Liver (tissue), 8 donors: ENCODE measurements at regions not wholly inside any gene's neighbourhood (a gene's known extent, or its start where the extent isn't known, plus 50 kb on each side); places are given as distances from the start of the nearest gene placed in this dataset.

Experiments used
- DNase-seq: peaks from one replicate; pipeline ENCODE4 v3.0.0-alpha.2; 2017; ENCODE audit warnings: low spot score
- H3K27ac ChIP-seq, 2 donors: one replicate each; pipeline ENCODE4 v1.7.0; 2013; ENCODE audit warnings: inconsistent platforms in 2 of 2, low read length in 2 of 2, control low read depth in 1 of 2, low read depth in 1 of 2, mild to moderate bottlenecking in 1 of 2
- H3K27me3 ChIP-seq, 4 donors: one replicate each; pipeline versions ENCODE4 v1.6.1 to v1.7.0; 2013; ENCODE audit warnings: low read length in 3 of 4, inconsistent platforms in 1 of 4, mild to moderate bottlenecking in 1 of 4, moderate library complexity in 1 of 4; ENCODE audit not compliant: control insufficient read depth in 4 of 4, insufficient read depth in 4 of 4
- H3K36me3 ChIP-seq, 4 donors: one replicate each; pipeline versions ENCODE4 v1.6.1 to v1.7.0; 2013; ENCODE audit warnings: low read length in 3 of 4, mild to moderate bottlenecking in 3 of 4, low read depth in 1 of 4, moderate library complexity in 1 of 4; ENCODE audit not compliant: control insufficient read depth in 4 of 4, insufficient read depth in 3 of 4
- H3K4me1 ChIP-seq, 4 donors: one replicate each; pipeline versions ENCODE4 v1.6.1 to v1.7.0; 2013; ENCODE audit warnings: low read length in 3 of 4, mild to moderate bottlenecking in 3 of 4, moderate library complexity in 1 of 4; ENCODE audit not compliant: control insufficient read depth in 4 of 4, insufficient read depth in 4 of 4
- H3K4me3 ChIP-seq, 3 donors: one replicate each; pipeline versions ENCODE4 v1.6.1 to v1.7.0; 2013; ENCODE audit warnings: low read length in 3 of 3, control low read depth in 1 of 3, low read depth in 1 of 3, mild to moderate bottlenecking in 1 of 3
- H3K9ac ChIP-seq, 2 donors: one replicate each; pipeline ENCODE4 v1.7.0; 2013; ENCODE audit warnings: low read length in 2 of 2, mild to moderate bottlenecking in 2 of 2, moderate library complexity in 2 of 2, control low read depth in 1 of 2, low read depth in 1 of 2
- H3K9me3 ChIP-seq, 4 donors: one replicate each; pipeline versions ENCODE4 v1.6.1 to v1.7.0; 2013; ENCODE audit warnings: low read length in 3 of 4; ENCODE audit not compliant: control insufficient read depth in 4 of 4
- CTCF ChIP-seq: fragments of 150-350 bp; IDR thresholded peaks from 2 replicates; pipeline ENCODE4 v1.5.1; 2017; ENCODE audit warnings: improper control_type of control experiment, low read depth, low read length; ENCODE audit not compliant: missing input control
- EGR1 ChIP-seq, 2 donors: IDR thresholded peaks; 2 replicates each; pipeline ENCODE4 v1.6.1; 2016 to 2018; ENCODE audit warnings: antibody characterized with exemption in 2 of 2, low read depth in 2 of 2
- FOXA1 ChIP-seq: IDR thresholded peaks from 2 replicates; pipeline ENCODE4 v1.6.1; 2016; ENCODE audit warnings: antibody characterized with exemption
- FOXA2 ChIP-seq: IDR thresholded peaks from 2 replicates; pipeline ENCODE4 v1.6.1; 2016; ENCODE audit warnings: antibody characterized with exemption
- GABPA ChIP-seq, 2 donors: IDR thresholded peaks in 1 of 2; conservative IDR thresholded peaks in 1 of 2; 2 replicates each; pipeline ENCODE4 v1.6.1; 2016; ENCODE audit warnings: antibody characterized with exemption in 2 of 2, mild to moderate bottlenecking in 1 of 2, moderate library complexity in 1 of 2
- HNF4G ChIP-seq: IDR thresholded peaks from 2 replicates; pipeline ENCODE4 v1.6.1; 2016; ENCODE audit warnings: antibody characterized with exemption
- JUND ChIP-seq, 2 donors: IDR thresholded peaks; 2 replicates each; pipeline ENCODE4 v1.6.1; 2016; ENCODE audit warnings: antibody characterized with exemption in 2 of 2
- NR2F2 ChIP-seq: IDR thresholded peaks from 2 replicates; pipeline ENCODE4 v1.6.1; 2016; ENCODE audit warnings: antibody characterized with exemption
- RAD21 ChIP-seq, 2 donors: IDR thresholded peaks; 2 replicates each; pipeline ENCODE4 v1.6.1; 2016; ENCODE audit warnings: antibody characterized with exemption in 2 of 2, mild to moderate bottlenecking in 2 of 2
- REST ChIP-seq: IDR thresholded peaks from 2 replicates; pipeline ENCODE4 v1.6.1; 2016; ENCODE audit warnings: antibody characterized with exemption, mild to moderate bottlenecking
- RXRA ChIP-seq, 2 donors: IDR thresholded peaks; 2 replicates each; pipeline ENCODE4 v1.6.1; 2017 to 2018; ENCODE audit warnings: antibody characterized with exemption in 2 of 2, mild to moderate bottlenecking in 1 of 2
- SP1 ChIP-seq: IDR thresholded peaks from 2 replicates; pipeline ENCODE4 v1.6.1; 2018; ENCODE audit warnings: antibody characterized with exemption, mild to moderate bottlenecking
- TAF1 ChIP-seq: conservative IDR thresholded peaks from 2 replicates; pipeline ENCODE4 v1.6.1; 2016; ENCODE audit warnings: antibody characterized with exemption, mild to moderate bottlenecking
- YY1 ChIP-seq: IDR thresholded peaks from 2 replicates; pipeline ENCODE4 v1.6.1; 2016; ENCODE audit warnings: antibody characterized with exemption, mild to moderate bottlenecking
- ZBTB33 ChIP-seq: IDR thresholded peaks from 2 replicates; pipeline ENCODE4 v1.6.1; 2016; ENCODE audit warnings: antibody characterized with exemption
- WGBS: extraction: QIAGEN DNeasy Blood & Tissue Kit; methylation state at CpG from one replicate; pipeline ENCODE4 v1.1.7; 2013; 5-methylcytosine and 5-hydroxymethylcytosine counted together
- donor health status: healthy.
- donor health status: healthy.
- donor health status: healthy.
- donor health status: healthy.
- donor health status: healthy.

GRCh38 chr20:57828696-57829095 is 118.9 kb upstream of the PMEPA1 start:
- Histone ChIP-seq H3K4me1 (no peaks in the 10 kb centered on the region), H3K9me3 (no peaks in the 10 kb centered on the region), H3K9ac (no peak overlapping the region), H3K4me3 (no peak overlapping the region), H3K27ac (no peak overlapping the region), H3K36me3 (no peaks in the 10 kb centered on the region), H3K27me3 (peaks cover 0 to 3% (median 0%) of the 10 kb centered on the region in 4 donors)
- TF ChIP-seq RAD21 (IDR thresholded peaks at IDR 0.05) (no peak), TAF1 (no peak), EGR1 (IDR thresholded peaks at IDR 0.05; ENCODE audit: low read depth in 2 of 2) (no peak), ZBTB33 (no peak), GABPA (IDR thresholded peaks at IDR 0.05 in 1 of 2, conservative IDR thresholded peaks at IDR 0.05 in 1 of 2) (no peak), CTCF (no peak), FOXA2 (no peak), NR2F2 (no peak), JUND (IDR thresholded peaks at IDR 0.05) (no peak), RXRA (IDR thresholded peaks at IDR 0.05) (no peak), REST (no peak), HNF4G (no peak), YY1 (no peak), FOXA1 (no peak), SP1 (no peak)
- WGBS: 78% methylated on average over 10 of the region's 10 CpGs
- no peak for DNase-seq

DNA sequence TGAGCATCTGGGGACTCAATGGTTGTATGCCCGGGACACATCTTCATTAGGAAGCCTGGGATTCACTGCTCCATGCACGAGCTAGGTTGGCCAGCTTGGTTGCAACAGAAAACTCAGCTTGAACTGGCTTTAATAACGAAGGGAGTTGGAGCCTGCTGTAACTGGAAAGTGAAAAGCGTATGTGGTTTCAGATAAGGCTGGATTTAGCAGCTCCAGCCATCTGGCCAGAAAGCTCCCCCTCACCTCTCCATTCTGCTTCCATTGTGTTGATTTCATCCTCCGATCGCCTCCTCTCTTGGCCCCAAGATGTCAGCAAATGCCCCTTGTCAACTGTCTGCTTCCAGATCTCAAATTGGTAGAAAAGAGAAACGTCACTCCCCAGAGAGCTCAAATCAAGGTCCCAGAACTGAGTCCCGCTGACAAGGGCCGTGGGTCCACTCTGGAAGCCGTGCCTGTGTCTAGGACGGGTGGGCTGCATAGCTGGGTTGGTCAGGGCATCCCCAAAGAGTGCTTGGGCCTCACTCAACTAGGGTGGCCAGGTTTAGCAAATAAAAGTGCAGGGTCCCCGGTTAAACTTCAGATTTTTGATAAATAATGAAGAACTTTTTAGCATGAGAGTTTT is 117.0 kb upstream of the PMEPA1 start:
- Histone ChIP-seq H3K9me3 (no peaks in the 10 kb centered on the region), H3K27ac (no peak overlapping the region), H3K4me1 (no peaks in the 10 kb centered on the region), H3K27me3 (no peaks in the 10 kb centered on the region), H3K36me3 (no peaks in the 10 kb centered on the region), H3K4me3 (no peak overlapping the region), H3K9ac (no peak overlapping the region)
- WGBS: 76% methylated on average over 12 of the region's 12 CpGs
- no peak for DNase-seq
- no peak for TF ChIP-seq HNF4G
- no peak for TF ChIP-seq FOXA2
